ENCODE measurements at regions not wholly inside any gene's neighbourhood (a gene's known extent, or its start where the extent isn't known, plus 50 kb on each side); places are given as distances from the start of the nearest gene placed in this dataset.

DNA sequence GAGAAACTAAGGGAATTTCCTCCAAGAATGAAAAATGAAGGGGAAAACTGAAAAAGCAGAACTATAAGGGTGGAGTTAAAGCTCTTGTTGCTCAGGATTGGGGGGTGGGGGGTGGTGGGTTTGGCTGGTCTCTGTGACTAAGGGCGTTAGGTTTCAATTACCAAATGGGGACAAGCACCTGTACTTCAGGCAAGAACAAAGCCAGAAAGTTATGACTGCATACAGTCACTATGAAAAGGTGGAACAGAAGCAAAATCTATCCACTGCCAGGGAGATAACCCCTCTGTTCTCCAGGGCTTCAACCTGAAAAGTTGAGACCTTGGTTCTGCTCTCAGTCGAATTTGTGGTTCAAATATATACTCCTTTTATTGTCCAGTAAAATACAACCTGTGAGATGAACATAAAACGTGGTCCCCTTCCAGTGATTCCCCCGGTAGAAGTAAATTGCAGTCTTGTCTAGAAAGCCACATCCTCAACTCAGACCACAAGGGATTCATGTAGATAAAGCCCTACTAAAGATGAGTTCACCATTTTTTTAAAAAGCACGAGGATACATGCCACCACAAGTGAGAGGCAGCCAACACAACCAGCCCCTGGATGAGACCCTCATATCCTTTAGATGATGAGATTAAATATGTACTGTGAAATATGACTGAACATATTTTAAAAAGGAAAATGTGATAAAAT is 257.1 kb upstream of the RPS6KA3 start:
- TF ChIP-seq PHF8 (IDR thresholded peaks at IDR 0.05; ENCODE audit: borderline replicate concordance, low read length) (no peak), HDAC8 (tag; IDR thresholded peaks at IDR 0.05) (no peak), ZNF143 (CRISPR knock-in tag; IDR thresholded peaks at IDR 0.05) (no peak), MTA3 (IDR thresholded peaks at IDR 0.05; ENCODE audit: borderline replicate concordance) (no peak), BHLHE40 (IDR thresholded peaks at IDR 0.05; ENCODE audit: low read length) (no peak), REST (IDR thresholded peaks at IDR 0.05; ENCODE audit: borderline replicate concordance) (no peak), REST (CRISPR knock-in tag; IDR thresholded peaks at IDR 0.05; ENCODE audit: low read depth) (no peak), JUN (IDR thresholded peaks at IDR 0.05; ENCODE audit: borderline replicate concordance, low read depth, low read length) (no peak), JUN (CRISPR knock-in tag; IDR thresholded peaks at IDR 0.05; ENCODE audit: borderline replicate concordance) (no peak), TARDBP (IDR thresholded peaks at IDR 0.05) (no peak), DDX20 (tag; IDR thresholded peaks at IDR 0.05; ENCODE audit: low read depth) (no peak), TCF7L2 (IDR thresholded peaks at IDR 0.05; ENCODE audit: low read depth, low read length) (no peak), KHSRP (IDR thresholded peaks at IDR 0.05) (no peak)
- TF ChIP-seq, protein P1, sequence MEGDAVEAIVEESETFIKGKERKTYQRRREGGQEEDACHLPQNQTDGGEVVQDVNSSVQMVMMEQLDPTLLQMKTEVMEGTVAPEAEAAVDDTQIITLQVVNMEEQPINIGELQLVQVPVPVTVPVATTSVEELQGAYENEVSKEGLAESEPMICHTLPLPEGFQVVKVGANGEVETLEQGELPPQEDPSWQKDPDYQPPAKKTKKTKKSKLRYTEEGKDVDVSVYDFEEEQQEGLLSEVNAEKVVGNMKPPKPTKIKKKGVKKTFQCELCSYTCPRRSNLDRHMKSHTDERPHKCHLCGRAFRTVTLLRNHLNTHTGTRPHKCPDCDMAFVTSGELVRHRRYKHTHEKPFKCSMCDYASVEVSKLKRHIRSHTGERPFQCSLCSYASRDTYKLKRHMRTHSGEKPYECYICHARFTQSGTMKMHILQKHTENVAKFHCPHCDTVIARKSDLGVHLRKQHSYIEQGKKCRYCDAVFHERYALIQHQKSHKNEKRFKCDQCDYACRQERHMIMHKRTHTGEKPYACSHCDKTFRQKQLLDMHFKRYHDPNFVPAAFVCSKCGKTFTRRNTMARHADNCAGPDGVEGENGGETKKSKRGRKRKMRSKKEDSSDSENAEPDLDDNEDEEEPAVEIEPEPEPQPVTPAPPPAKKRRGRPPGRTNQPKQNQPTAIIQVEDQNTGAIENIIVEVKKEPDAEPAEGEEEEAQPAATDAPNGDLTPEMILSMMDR (IDR thresholded peaks at IDR 0.05 in 2 of 3, conservative IDR thresholded peaks at IDR 0.05 in 1 of 3; ENCODE audit: insufficient read depth in 2 of 3, low read depth in 1 of 3, low read length in 3 of 3), result no peak
- TF ChIP-seq, protein P2, sequence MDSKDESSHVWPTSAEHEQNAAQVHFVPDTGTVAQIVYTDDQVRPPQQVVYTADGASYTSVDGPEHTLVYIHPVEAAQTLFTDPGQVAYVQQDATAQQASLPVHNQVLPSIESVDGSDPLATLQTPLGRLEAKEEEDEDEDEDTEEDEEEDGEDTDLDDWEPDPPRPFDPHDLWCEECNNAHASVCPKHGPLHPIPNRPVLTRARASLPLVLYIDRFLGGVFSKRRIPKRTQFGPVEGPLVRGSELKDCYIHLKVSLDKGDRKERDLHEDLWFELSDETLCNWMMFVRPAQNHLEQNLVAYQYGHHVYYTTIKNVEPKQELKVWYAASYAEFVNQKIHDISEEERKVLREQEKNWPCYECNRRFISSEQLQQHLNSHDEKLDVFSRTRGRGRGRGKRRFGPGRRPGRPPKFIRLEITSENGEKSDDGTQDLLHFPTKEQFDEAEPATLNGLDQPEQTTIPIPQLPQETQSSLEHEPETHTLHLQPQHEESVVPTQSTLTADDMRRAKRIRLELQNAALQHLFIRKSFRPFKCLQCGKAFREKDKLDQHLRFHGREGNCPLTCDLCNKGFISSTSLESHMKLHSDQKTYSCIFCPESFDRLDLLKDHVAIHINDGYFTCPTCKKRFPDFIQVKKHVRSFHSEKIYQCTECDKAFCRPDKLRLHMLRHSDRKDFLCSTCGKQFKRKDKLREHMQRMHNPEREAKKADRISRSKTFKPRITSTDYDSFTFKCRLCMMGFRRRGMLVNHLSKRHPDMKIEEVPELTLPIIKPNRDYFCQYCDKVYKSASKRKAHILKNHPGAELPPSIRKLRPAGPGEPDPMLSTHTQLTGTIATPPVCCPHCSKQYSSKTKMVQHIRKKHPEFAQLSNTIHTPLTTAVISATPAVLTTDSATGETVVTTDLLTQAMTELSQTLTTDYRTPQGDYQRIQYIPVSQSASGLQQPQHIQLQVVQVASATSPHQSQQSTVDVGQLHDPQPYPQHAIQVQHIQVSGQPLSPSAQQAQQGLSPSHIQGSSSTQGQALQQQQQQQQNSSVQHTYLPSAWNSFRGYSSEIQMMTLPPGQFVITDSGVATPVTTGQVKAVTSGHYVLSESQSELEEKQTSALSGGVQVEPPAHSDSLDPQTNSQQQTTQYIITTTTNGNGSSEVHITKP (IDR thresholded peaks at IDR 0.05; ENCODE audit: partially characterized antibody), result no peak

All from K562 (cell line).